KMS-11 (cell line): ENCODE measurements at regions not wholly inside any gene's neighbourhood (a gene's known extent, or its start where the extent isn't known, plus 50 kb on each side); places are given as distances from the start of the nearest gene placed in this dataset.
"Not testable (repeated sequence)": the region's sequence is repeated elsewhere in the genome, so short reads cannot be mapped to it uniquely, and the experiment has no call there.

Source experiments
- H2AFZ ChIP-seq: fragments of 200-600 bp; sonication (generic); 2 replicates; pipeline ENCODE4 v1.6.1; 2016; ENCODE audit warnings: antibody characterized with exemption, mixed run types, low read depth
- H3K27ac ChIP-seq: fragments of 200-600 bp; sonication (generic); 2 replicates; pipeline ENCODE4 v1.6.1; 2016; ENCODE audit warnings: mild to moderate bottlenecking, mixed run types
- H3K27me3 ChIP-seq: fragments of 200-600 bp; sonication (generic); 2 replicates; pipeline ENCODE4 v1.6.1; 2017; ENCODE audit warnings: mild to moderate bottlenecking, low read depth, mixed run types, moderate library complexity; ENCODE audit not compliant: insufficient read depth
- H3K36me3 ChIP-seq: fragments of 200-600 bp; sonication (generic); 2 replicates; pipeline ENCODE4 v1.6.1; 2017; ENCODE audit warnings: mild to moderate bottlenecking, mixed run types; ENCODE audit not compliant: insufficient read depth
- H3K4me1 ChIP-seq: fragments of 200-600 bp; sonication (generic); 2 replicates; pipeline ENCODE4 v1.6.1; 2016; ENCODE audit warnings: mild to moderate bottlenecking, low read depth, mixed run types; ENCODE audit not compliant: poor library complexity, severe bottlenecking
- H3K4me2 ChIP-seq: fragments of 200-600 bp; sonication (generic); 2 replicates; pipeline ENCODE4 v1.7.0; 2016; ENCODE audit warnings: mild to moderate bottlenecking, mixed run types
- H3K4me3 ChIP-seq: fragments of 200-600 bp; sonication (generic); IDR thresholded peaks from 2 replicates; pipeline ENCODE4 v1.6.1; 2017; ENCODE audit warnings: low read depth, low read length, mixed read lengths; ENCODE audit not compliant: insufficient read depth
- H3K79me2 ChIP-seq: fragments of 200-600 bp; sonication (generic); 2 replicates; pipeline ENCODE4 v1.6.1; 2016; ENCODE audit warnings: low read depth, mixed run types; ENCODE audit not compliant: insufficient read depth
- H3K9ac ChIP-seq: fragments of 200-600 bp; sonication (generic); 2 replicates; pipeline ENCODE4 v1.6.1; 2016; ENCODE audit warnings: mild to moderate bottlenecking, mixed run types
- H4K20me1 ChIP-seq: fragments of 200-600 bp; sonication (generic); 2 replicates; pipeline ENCODE4 v1.6.1; 2016; ENCODE audit warnings: mild to moderate bottlenecking, mixed run types; ENCODE audit not compliant: insufficient read depth
- CTCF ChIP-seq: fragments of 200-600 bp; sonication (generic); conservative IDR thresholded peaks from 2 replicates; pipeline ENCODE4 v1.6.1; 2017; ENCODE audit warnings: low read depth, mild to moderate bottlenecking, antibody characterized with exemption, low read length, moderate library complexity, mixed read lengths

DNA sequence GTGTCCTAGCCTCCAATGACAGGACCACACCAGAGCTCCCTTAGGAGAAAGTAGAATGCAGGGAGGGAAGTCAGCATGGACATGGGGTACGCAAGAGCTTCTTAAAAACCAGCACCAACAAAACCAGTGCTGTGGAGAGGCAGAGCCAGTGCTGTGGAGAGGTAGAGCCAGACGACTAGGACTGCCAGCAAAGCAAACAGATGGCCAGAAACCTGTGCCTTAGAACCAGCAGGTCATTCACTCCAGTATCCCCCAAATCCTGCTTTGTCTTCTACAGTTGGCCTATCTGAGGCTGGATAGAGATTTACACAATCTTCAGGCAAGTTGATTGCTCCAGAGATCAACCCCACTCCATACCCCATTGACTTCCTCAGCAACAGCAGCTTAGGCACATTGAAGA lies 459.9 kb upstream of the CAMK1G start:
- Histone ChIP-seq H3K4me1 (peaks cover 30% of the 10 kb centered on the region), H3K36me3 (no peaks in the 10 kb centered on the region), H4K20me1 (no peaks in the 10 kb centered on the region), H3K79me2 (no peaks in the 10 kb centered on the region), H3K27me3 (no peaks in the 10 kb centered on the region), H3K9ac (no peak overlapping the region), H2AFZ (no peak overlapping the region), H3K4me2 (no peak overlapping the region), H3K27ac (no peak overlapping the region), H3K4me3 (no peak overlapping the region)
- TF ChIP-seq CTCF: no peak

- not testable (repeated sequence) for H3K36me3 ChIP-seq, H2AFZ ChIP-seq, H3K4me3 ChIP-seq, H3K9ac ChIP-seq, H3K4me2 ChIP-seq, H3K27me3 ChIP-seq, H3K27ac ChIP-seq, H4K20me1 ChIP-seq
- Histone ChIP-seq H3K79me2 (peaks cover 17% of the 10 kb centered on the region), H3K4me1 (peaks cover 55% of the 10 kb centered on the region)
These were observed 454.4 kb upstream of the CAMK1G start for GRCh38 chr1:209129091-209129490.

DNA sequence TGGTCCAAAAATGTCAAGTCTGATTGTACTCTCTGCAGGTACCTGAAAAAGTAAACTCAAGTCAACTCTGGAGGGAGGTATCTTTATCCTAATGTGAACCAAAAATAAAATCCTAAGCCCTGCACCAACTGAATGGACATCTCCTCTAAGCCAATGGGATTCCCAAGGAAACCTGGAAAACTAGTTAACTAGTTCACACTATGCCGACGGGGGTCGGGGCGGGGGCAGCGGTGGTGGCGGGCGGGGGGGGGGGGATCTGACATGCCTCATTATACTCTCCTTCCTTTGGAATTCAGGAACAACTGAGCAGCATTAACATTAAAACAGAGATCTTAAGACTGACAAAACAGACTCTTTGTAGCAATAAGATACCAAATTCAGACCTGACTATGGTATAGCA lies 452.6 kb upstream of the CAMK1G start:
- Histone ChIP-seq H3K4me2 (peak overlapping the region; percentile 97), H2AFZ (no peak overlapping the region), H3K4me3 (no peak overlapping the region), H3K79me2 (peaks cover 17% of the 10 kb centered on the region), H3K36me3 (no peaks in the 10 kb centered on the region), H3K4me1 (peaks cover 71% of the 10 kb centered on the region), H3K9ac (no peak overlapping the region), H4K20me1 (no peaks in the 10 kb centered on the region), H3K27ac (no peak overlapping the region), H3K27me3 (no peaks in the 10 kb centered on the region)
- no peak for TF ChIP-seq CTCF

- Histone ChIP-seq H4K20me1 (no peaks in the 10 kb centered on the region), H2AFZ (no peak overlapping the region), H3K4me1 (peaks cover 71% of the 10 kb centered on the region), H3K9ac (no peak overlapping the region; the same call in 1 of the 2 replicates), H3K36me3 (no peaks in the 10 kb centered on the region), H3K27ac (peak overlapping the region; percentile 83), H3K79me2 (peaks cover 17% of the 10 kb centered on the region), H3K27me3 (no peaks in the 10 kb centered on the region), H3K4me2 (peak overlapping the region; percentile 97), H3K4me3 (peak overlapping the region; percentile 76)
- TF ChIP-seq CTCF: no peak
These were observed 450.6 kb upstream of the CAMK1G start for GRCh38 chr1:209132736-209133467.

- H3K9ac ChIP-seq: peak overlapping the region; percentile 22; the same call in 1 of the 2 replicates
- no peak for TF ChIP-seq CTCF
- no peak overlapping the region for H3K4me3 ChIP-seq
- peak overlapping the region; percentile 97 for H3K4me2 ChIP-seq
- H3K27ac ChIP-seq: peak overlapping the region; percentile 83
- H3K79me2 ChIP-seq: peaks cover 17% of the 10 kb centered on the region
- H4K20me1 ChIP-seq: no peaks in the 10 kb centered on the region
- peak overlapping the region; percentile 16; the same call in 1 of the 2 replicates for H2AFZ ChIP-seq
- no peaks in the 10 kb centered on the region for H3K27me3 ChIP-seq
- H3K36me3 ChIP-seq: no peaks in the 10 kb centered on the region
- H3K4me1 ChIP-seq: peaks cover 71% of the 10 kb centered on the region
These were observed 449.5 kb upstream of the CAMK1G start for GRCh38 chr1:209134001-209134400.
